Suprapubic skin (tissue), 4 donors: ENCODE measurements at regions not wholly inside any gene's neighbourhood (a gene's known extent, or its start where the extent isn't known, plus 50 kb on each side); places are given as distances from the start of the nearest gene placed in this dataset.

Source experiments
- DNase-seq, 2 donors: peaks; one replicate each; pipeline ENCODE4 v3.0.0-alpha.2; 2019; ENCODE audit warnings: low spot score in 2 of 2
- H3K27ac ChIP-seq: fragments of 200-600 bp; sonication (generic); one replicate; pipeline ENCODE4 v1.5.1; 2019
- H3K27me3 ChIP-seq: fragments of 200-600 bp; sonication (generic); one replicate; pipeline ENCODE4 v1.5.1; 2019
- H3K36me3 ChIP-seq: fragments of 200-600 bp; sonication (generic); one replicate; pipeline ENCODE4 v1.5.1; 2019
- H3K4me1 ChIP-seq: fragments of 200-600 bp; sonication (generic); one replicate; pipeline ENCODE4 v1.5.1; 2019
- H3K4me3 ChIP-seq: fragments of 200-600 bp; sonication (generic); one replicate; pipeline ENCODE4 v1.5.1; 2019; ENCODE audit warnings: mild to moderate bottlenecking
- H3K9me3 ChIP-seq: fragments of 200-600 bp; sonication (generic); one replicate; pipeline ENCODE4 v1.5.1; 2019
- CTCF ChIP-seq, 2 donors: fragments of 200-600 bp in 1 of 2; fragments of 450-650 bp in 1 of 2; sonication (generic) in 1 of 2; IDR thresholded peaks; one replicate each; pipeline ENCODE4 v1.5.1; 2016 to 2019; ENCODE audit warnings: antibody characterized with exemption in 2 of 2, mild to moderate bottlenecking in 1 of 2, moderate library complexity in 1 of 2
- EP300 ChIP-seq: sonication (generic); formaldehyde crosslinking; IDR thresholded peaks from one replicate; pipeline ENCODE4 v1.6.1; 2017; ENCODE audit warnings: antibody characterized with exemption
- POLR2A ChIP-seq, 2 donors: fragments of 450-650 bp; IDR thresholded peaks; one replicate each; pipeline ENCODE4 v1.6.1; 2017; ENCODE audit warnings: antibody characterized with exemption in 2 of 2, mild to moderate bottlenecking in 2 of 2, moderate library complexity in 2 of 2
- POLR2AphosphoS5 ChIP-seq, 3 donors: sonication (generic); formaldehyde crosslinking; IDR thresholded peaks; one replicate each; pipeline ENCODE4 v1.6.1; 2017; ENCODE audit warnings: antibody characterized with exemption in 3 of 3
- WGBS: methylation state at CpG from one replicate; pipeline ENCODE4 v1.1.5; 2018; 5-methylcytosine and 5-hydroxymethylcytosine counted together

GRCh38 chr2:21356086-21356856 is 232.5 kb downstream of the TDRD15 start:
- no peak for DNase-seq
- Histone ChIP-seq H3K36me3 (no peaks in the 10 kb centered on the region), H3K4me3 (no peak overlapping the region), H3K27ac (no peak overlapping the region), H3K27me3 (no peaks in the 10 kb centered on the region), H3K4me1 (peaks cover 10% of the 10 kb centered on the region), H3K9me3 (no peaks in the 10 kb centered on the region)
- 44% methylated on average over 9 of the region's 9 CpGs for WGBS
- TF ChIP-seq EP300, result no peak
- no peak for TF ChIP-seq POLR2A (IDR thresholded peaks at IDR 0.05)
- no peak for TF ChIP-seq POLR2AphosphoS5 (IDR thresholded peaks at IDR 0.05)
- TF ChIP-seq CTCF (IDR thresholded peaks at IDR 0.05), result no peak

GRCh38 chr2:21356857-21357255 is 233.1 kb downstream of the TDRD15 start:
- WGBS, result 64% methylated on average over 3 of the region's 3 CpGs
- TF ChIP-seq CTCF (IDR thresholded peaks at IDR 0.05) (no peak), EP300 (no peak), POLR2A (IDR thresholded peaks at IDR 0.05) (no peak), POLR2AphosphoS5 (IDR thresholded peaks at IDR 0.05) (no peak)
- H3K27ac ChIP-seq, result no peak overlapping the region
- H3K36me3 ChIP-seq, result no peaks in the 10 kb centered on the region
- H3K27me3 ChIP-seq, result no peaks in the 10 kb centered on the region
- H3K9me3 ChIP-seq, result no peaks in the 10 kb centered on the region
- H3K4me1 ChIP-seq, result peaks cover 4% of the 10 kb centered on the region
- DNase-seq, result no peak
- no peak overlapping the region for H3K4me3 ChIP-seq

- Histone ChIP-seq H3K4me3 (no peak overlapping the region), H3K36me3 (no peaks in the 10 kb centered on the region), H3K27me3 (no peaks in the 10 kb centered on the region), H3K27ac (no peak overlapping the region), H3K9me3 (no peaks in the 10 kb centered on the region), H3K4me1 (peaks cover 4% of the 10 kb centered on the region)
- 81% methylated on average over 2 of the region's 2 CpGs for WGBS
- no peak for DNase-seq
- TF ChIP-seq POLR2A (IDR thresholded peaks at IDR 0.05) (no peak), POLR2AphosphoS5 (IDR thresholded peaks at IDR 0.05) (no peak), CTCF (IDR thresholded peaks at IDR 0.05) (no peak), EP300 (no peak)
Observed at GRCh38 chr2:21358976-21359375, 235.2 kb downstream of the TDRD15 start.

GRCh38 chr2:21361384-21361783 is 237.6 kb downstream of the TDRD15 start:
- H3K9me3 ChIP-seq, result no peaks in the 10 kb centered on the region
- no peak for DNase-seq
- H3K4me1 ChIP-seq, result peaks cover 4% of the 10 kb centered on the region
- WGBS, result 60% methylated on average over 3 of the region's 3 CpGs
- H3K27ac ChIP-seq, result no peak overlapping the region
- no peak for TF ChIP-seq EP300
- H3K4me3 ChIP-seq, result no peak overlapping the region
- H3K27me3 ChIP-seq, result no peaks in the 10 kb centered on the region
- no peaks in the 10 kb centered on the region for H3K36me3 ChIP-seq

GRCh38 chr2:21361957-21362486 is 238.3 kb downstream of the TDRD15 start:
- H3K36me3 ChIP-seq, result no peaks in the 10 kb centered on the region
- H3K4me3 ChIP-seq, result no peak overlapping the region
- DNase-seq, result no peak
- H3K4me1 ChIP-seq, result peaks cover 4% of the 10 kb centered on the region
- H3K27ac ChIP-seq, result no peak overlapping the region
- H3K9me3 ChIP-seq, result no peaks in the 10 kb centered on the region
- TF ChIP-seq POLR2AphosphoS5 (IDR thresholded peaks at IDR 0.05), result no peak
- TF ChIP-seq EP300, result no peak
- TF ChIP-seq CTCF (IDR thresholded peaks at IDR 0.05), result no peak
- no peak for TF ChIP-seq POLR2A (IDR thresholded peaks at IDR 0.05)
- no peaks in the 10 kb centered on the region for H3K27me3 ChIP-seq
- WGBS, result 40% methylated on average over 5 of the region's 5 CpGs
